ENCODE measurements at regions not wholly inside any gene's neighbourhood (a gene's known extent, or its start where the extent isn't known, plus 50 kb on each side); places are given as distances from the start of the nearest gene placed in this dataset.

DNA sequence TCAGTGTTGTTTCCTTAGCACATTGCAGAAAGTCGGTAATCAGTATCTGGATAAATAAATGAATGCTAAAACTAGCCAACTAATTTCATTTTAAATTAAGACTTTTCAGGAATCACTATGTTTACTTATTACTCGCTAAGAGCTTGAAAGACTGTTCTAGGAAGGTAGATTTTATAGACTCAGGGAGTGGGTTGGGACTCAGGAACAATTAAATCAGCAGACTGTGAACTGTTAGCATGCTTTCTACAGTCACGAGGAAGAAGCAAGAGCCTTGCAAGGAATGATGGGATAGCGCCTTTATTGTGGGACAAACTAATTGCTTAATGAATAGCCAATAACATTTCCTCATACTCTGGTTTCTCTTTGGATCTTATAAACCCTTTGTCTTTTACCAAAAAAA is 183.2 kb upstream of the AADAT start:
- ChIA-PET CTCF (interaction anchor here (1.3 to 2.7 kb wide), 2 partner anchors 12 to 13 kb away, joined by 10 read pairs; no protein-coding TSS in a partner anchor), POLR2A (no interaction called here)
- H3K36me3 Mint-ChIP-seq (ENCODE audit: insufficient read depth, unreplicated experiment): no peaks in the 10 kb centered on the region
- intact Hi-C loops (cut with micrococcal nuclease): no loop called here
- no peak overlapping the region for H3K4me3 Mint-ChIP-seq (ENCODE audit: unreplicated experiment)
- peaks cover 5% of the 10 kb centered on the region for H3K4me1 Mint-ChIP-seq (ENCODE audit: insufficient read depth, unreplicated experiment)
- H3K27ac Mint-ChIP-seq (ENCODE audit: low read depth, unreplicated experiment): no peak overlapping the region
- H3K9me3 Mint-ChIP-seq (ENCODE audit: unreplicated experiment): no peaks in the 10 kb centered on the region
- TF ChIP-seq, protein P1, sequence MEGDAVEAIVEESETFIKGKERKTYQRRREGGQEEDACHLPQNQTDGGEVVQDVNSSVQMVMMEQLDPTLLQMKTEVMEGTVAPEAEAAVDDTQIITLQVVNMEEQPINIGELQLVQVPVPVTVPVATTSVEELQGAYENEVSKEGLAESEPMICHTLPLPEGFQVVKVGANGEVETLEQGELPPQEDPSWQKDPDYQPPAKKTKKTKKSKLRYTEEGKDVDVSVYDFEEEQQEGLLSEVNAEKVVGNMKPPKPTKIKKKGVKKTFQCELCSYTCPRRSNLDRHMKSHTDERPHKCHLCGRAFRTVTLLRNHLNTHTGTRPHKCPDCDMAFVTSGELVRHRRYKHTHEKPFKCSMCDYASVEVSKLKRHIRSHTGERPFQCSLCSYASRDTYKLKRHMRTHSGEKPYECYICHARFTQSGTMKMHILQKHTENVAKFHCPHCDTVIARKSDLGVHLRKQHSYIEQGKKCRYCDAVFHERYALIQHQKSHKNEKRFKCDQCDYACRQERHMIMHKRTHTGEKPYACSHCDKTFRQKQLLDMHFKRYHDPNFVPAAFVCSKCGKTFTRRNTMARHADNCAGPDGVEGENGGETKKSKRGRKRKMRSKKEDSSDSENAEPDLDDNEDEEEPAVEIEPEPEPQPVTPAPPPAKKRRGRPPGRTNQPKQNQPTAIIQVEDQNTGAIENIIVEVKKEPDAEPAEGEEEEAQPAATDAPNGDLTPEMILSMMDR (IDR thresholded peaks at IDR 0.05; ENCODE audit: unreplicated experiment): no peak
- no peak for DNase-seq (ENCODE audit: unreplicated experiment)
- no TSS peak for BruUV-seq (replicated peaks)
- H3K27me3 Mint-ChIP-seq (ENCODE audit: insufficient read depth, unreplicated experiment): no peaks in the 10 kb centered on the region

DNA sequence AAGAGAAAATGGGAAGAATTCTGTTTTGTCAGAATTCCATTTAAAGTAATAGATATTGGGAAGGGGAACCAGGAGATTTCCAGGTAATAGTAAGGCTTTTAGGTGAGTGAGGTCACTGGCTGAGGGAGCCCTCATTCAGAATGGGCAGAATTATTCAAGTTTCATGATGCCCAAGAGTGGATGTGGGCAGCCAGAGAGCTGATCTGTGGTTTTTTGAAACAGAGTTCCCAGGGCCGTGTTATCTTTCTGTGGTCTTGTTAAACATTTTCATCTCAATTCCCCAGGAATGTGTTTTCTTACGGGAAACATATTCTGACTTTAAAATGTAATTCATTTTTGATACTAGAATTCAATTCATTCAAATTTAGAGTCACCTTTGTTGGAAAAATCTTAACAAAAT is 182.0 kb upstream of the AADAT start:
- no peak for DNase-seq (ENCODE audit: unreplicated experiment)
- TF ChIP-seq, protein P1 (IDR thresholded peaks at IDR 0.05; ENCODE audit: unreplicated experiment): no peak
- BruUV-seq (replicated peaks): no TSS peak
- POLR2A ChIA-PET: no interaction called here
- intact Hi-C loops (cut with micrococcal nuclease): no loop called here
- Mint-ChIP-seq H3K27me3 (ENCODE audit: insufficient read depth, unreplicated experiment) (no peaks in the 10 kb centered on the region), H3K36me3 (ENCODE audit: insufficient read depth, unreplicated experiment) (no peaks in the 10 kb centered on the region), H3K4me3 (ENCODE audit: unreplicated experiment) (no peak overlapping the region), H3K9me3 (ENCODE audit: unreplicated experiment) (no peaks in the 10 kb centered on the region), H3K27ac (ENCODE audit: low read depth, unreplicated experiment) (no peak overlapping the region), H3K4me1 (ENCODE audit: insufficient read depth, unreplicated experiment) (peaks cover 5% of the 10 kb centered on the region)
- CTCF ChIA-PET: interaction anchor here (0.7 to 4.2 kb wide), 5 partner anchors 11 to 214 kb away, joined by 3 to 56 read pairs (median 5); no protein-coding TSS in a partner anchor

DNA sequence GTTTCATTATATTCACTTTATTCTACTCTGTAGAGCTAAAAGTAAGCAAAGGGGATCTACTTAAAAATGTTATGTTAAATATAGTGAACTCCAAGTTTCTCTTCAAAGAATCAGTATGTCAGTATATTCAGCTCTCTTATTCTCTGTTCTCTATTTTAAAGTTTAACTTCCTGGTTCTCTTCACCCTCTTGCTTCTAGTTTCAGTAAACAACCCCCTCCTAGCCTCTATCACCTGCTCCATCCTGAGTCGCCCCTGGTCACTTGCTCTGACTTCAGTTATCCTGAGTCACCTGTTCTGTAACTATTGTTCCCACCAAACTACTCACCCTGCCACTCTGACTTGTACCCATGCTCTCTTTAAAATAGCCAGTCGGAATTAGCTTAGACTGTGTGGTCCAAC is 180.9 kb upstream of the AADAT start:
- CTCF ChIA-PET: interaction anchor here (1.2 to 4.2 kb wide), 3 partner anchors 10 to 70 kb away, joined by 3 to 56 read pairs (median 3); no protein-coding TSS in a partner anchor
- Mint-ChIP-seq H3K27me3 (ENCODE audit: insufficient read depth, unreplicated experiment) (no peaks in the 10 kb centered on the region), H3K27ac (ENCODE audit: low read depth, unreplicated experiment) (no peak overlapping the region), H3K9me3 (ENCODE audit: unreplicated experiment) (no peaks in the 10 kb centered on the region), H3K36me3 (ENCODE audit: insufficient read depth, unreplicated experiment) (no peaks in the 10 kb centered on the region), H3K4me1 (ENCODE audit: insufficient read depth, unreplicated experiment) (peaks cover 5% of the 10 kb centered on the region), H3K4me3 (ENCODE audit: unreplicated experiment) (no peak overlapping the region)
- DNase-seq (ENCODE audit: unreplicated experiment): no peak
- POLR2A ChIA-PET: no interaction called here
- no TSS peak for BruUV-seq (replicated peaks)
- TF ChIP-seq, protein P1 (IDR thresholded peaks at IDR 0.05; ENCODE audit: unreplicated experiment): no peak
- intact Hi-C loops (cut with micrococcal nuclease): no loop called here

DNA sequence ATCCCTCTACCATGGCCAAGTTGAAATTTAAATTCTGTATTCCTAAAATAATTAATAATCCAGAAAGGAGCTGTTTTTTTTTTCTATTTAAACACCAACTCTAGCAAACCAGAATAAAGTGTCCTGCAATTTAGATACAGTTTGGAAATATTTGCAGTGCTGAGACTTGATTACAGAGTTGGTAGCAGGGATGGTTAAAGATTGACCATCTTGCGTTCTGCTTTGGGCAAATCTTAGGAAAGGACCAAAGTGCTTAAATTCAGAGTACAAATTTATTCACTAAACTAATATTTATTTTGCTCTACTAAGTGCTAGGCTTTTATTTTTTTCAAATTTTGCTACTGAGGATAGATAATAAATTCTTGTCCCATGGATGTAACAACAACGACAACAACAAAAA is 180.2 kb upstream of the AADAT start:
- TF ChIP-seq, protein P1 (IDR thresholded peaks at IDR 0.05; ENCODE audit: unreplicated experiment): no peak
- ChIA-PET CTCF (interaction anchor here (0.6 to 4.2 kb wide), 5 partner anchors 10 to 1933 kb away, joined by 3 to 56 read pairs (median 3); no protein-coding TSS in a partner anchor), POLR2A (no interaction called here)
- no peaks in the 10 kb centered on the region for H3K36me3 Mint-ChIP-seq (ENCODE audit: insufficient read depth, unreplicated experiment)
- peaks cover 5% of the 10 kb centered on the region for H3K4me1 Mint-ChIP-seq (ENCODE audit: insufficient read depth, unreplicated experiment)
- H3K27ac Mint-ChIP-seq (ENCODE audit: low read depth, unreplicated experiment): no peak overlapping the region
- intact Hi-C loops (cut with micrococcal nuclease): no loop called here
- no TSS peak for BruUV-seq (replicated peaks)
- no peak overlapping the region for H3K4me3 Mint-ChIP-seq (ENCODE audit: unreplicated experiment)
- no peak for DNase-seq (ENCODE audit: unreplicated experiment)
- no peaks in the 10 kb centered on the region for H3K9me3 Mint-ChIP-seq (ENCODE audit: unreplicated experiment)
- no peaks in the 10 kb centered on the region for H3K27me3 Mint-ChIP-seq (ENCODE audit: insufficient read depth, unreplicated experiment)
